Stimulated activated CD8-positive, alpha-beta memory T cell treated with anti-CD3 and anti-CD28 coated beads, Interleukin-15, amount 100 ng/mL, for 24 hours (primary cell): ENCODE measurements at regions not wholly inside any gene's neighbourhood (a gene's known extent, or its start where the extent isn't known, plus 50 kb on each side); places are given as distances from the start of the nearest gene placed in this dataset.
"Not testable (repeated sequence)": the region's sequence is repeated elsewhere in the genome, so short reads cannot be mapped to it uniquely, and the experiment has no call there.

ENCODE experiments used
- DNase-seq: peaks from one replicate; pipeline ENCODE4 v3.0.0-alpha.2; 2020; ENCODE audit warnings: low read depth

DNA sequence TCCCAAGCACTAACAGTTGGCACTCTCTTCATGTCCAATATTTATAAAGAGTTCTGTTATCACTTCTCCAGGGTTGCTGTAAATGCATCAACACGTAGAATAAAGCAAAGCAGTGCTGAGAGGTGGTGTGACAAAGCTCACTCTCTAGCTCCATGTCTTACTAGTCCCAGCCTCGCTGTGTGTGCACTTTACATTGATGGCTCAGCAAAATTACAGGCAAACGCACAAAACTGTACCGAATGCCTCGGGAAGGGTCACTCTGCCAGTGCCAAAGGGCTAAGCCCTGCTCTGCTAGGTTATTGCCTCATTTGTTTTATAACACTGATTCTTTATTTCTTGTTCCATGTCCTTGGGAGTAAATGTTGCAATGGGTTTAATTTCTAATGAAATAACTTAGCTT is 1005.9 kb upstream of the WWC1 start:
- DNase-seq, result no peak

GRCh38 chr5:167286891-167287290 is 1004.6 kb upstream of the WWC1 start:
- DNase-seq, result no peak

- DNase-seq, result no peak
Measured at GRCh38 chr5:167290478-167290877, 1001.0 kb upstream of the WWC1 start.

GRCh38 chr5:167294882-167295680 is 996.4 kb upstream of the WWC1 start:
- DNase-seq, result no peak

DNA sequence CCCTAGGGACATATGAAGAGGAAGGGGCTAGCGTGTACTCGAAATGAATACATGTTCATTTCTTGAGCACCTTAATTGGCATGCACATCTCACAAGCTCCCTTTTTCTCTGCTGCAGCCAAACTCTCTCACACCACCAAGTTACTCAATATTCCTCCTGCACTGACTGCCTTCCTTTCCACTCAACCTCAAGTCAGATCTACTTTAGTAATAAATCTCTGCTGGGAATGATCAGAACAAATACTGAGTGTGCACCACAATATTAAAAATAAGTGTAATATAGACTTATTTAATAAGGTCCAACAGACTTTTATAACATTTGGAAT is 995.8 kb upstream of the WWC1 start:
- DNase-seq, result no peak

GRCh38 chr5:167296066-167296465 is 995.4 kb upstream of the WWC1 start:
- DNase-seq, result no peak

GRCh38 chr5:167296661-167297060 is 994.8 kb upstream of the WWC1 start:
- DNase-seq, result no peak

GRCh38 chr5:167299861-167300260 is 991.6 kb upstream of the WWC1 start:
- not testable (repeated sequence) for DNase-seq

DNA sequence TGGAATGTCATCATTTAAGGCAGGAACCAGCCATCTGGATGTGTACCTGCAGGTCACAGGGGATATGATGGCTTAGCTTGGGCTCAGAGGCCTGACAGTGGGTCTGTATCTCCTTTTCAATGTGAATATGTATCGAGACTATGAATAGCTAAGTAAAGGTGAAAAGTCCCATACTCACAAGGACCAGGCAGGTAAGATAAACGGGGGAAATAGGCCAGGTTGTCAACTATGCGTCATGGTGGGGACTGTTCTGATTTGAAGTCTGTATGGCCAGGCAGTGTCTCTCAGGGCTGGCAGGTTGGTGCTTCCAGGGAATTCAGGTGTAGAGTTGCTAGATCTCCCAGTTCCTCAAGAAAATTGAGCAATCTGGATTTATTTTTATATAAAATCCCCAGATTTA is 987.9 kb upstream of the WWC1 start:
- DNase-seq, result no peak

- no peak for DNase-seq
Measured at GRCh38 chr5:167304834-167305469, 986.5 kb upstream of the WWC1 start.

- DNase-seq, result no peak
Measured at GRCh38 chr5:167305591-167306213, 985.7 kb upstream of the WWC1 start.

DNA sequence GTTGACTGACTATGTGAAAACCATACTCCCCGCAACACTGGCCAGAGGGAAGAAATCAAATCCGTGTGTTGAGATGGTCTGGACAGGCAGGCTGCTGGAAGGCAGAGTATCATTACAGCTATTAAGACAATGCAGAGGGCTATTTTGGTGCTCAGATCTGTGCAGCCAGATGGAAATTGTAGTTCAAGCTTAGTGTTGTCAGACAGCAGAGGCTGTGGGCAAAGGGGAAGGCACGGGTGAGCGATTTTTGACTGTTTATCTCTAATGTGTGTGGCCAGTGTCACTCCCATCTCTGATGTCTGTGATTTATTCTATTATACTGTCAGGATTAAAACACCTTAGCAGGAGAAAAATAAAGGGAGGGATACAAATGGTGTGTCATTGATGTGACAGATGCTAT is 984.4 kb upstream of the WWC1 start:
- no peak for DNase-seq

GRCh38 chr5:167308466-167308865 is 983.0 kb upstream of the WWC1 start:
- no peak for DNase-seq

GRCh38 chr5:167309941-167310517 is 981.4 kb upstream of the WWC1 start:
- DNase-seq, result no peak

GRCh38 chr5:167311340-167311739 is 980.1 kb upstream of the WWC1 start:
- DNase-seq, result no peak

DNA sequence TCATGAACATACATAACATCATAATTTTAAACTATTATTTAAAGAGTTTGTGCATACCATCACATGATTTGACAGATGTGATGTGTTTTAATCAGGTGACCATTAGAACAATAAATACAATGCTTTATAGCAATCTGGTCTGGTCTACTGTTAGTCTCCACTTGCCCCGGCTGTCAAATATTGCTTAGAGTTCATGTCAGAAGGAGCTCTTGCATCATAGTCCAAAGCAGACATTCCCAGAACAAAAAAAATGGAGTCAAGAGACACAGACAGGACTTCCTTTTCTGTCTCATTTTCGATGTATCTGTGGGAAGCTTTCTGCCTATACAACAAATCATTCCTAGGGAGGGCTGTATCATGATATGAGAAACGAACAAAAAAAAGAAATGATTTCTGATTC is 979.2 kb upstream of the WWC1 start:
- no peak for DNase-seq

GRCh38 chr5:167315762-167316161 is 975.7 kb upstream of the WWC1 start:
- DNase-seq, result no peak

GRCh38 chr5:167317884-167318283 is 973.6 kb upstream of the WWC1 start:
- DNase-seq, result no peak

GRCh38 chr5:167319243-167319642 is 972.2 kb upstream of the WWC1 start:
- DNase-seq, result no peak

GRCh38 chr5:167320019-167320418 is 971.4 kb upstream of the WWC1 start:
- no peak for DNase-seq

- DNase-seq, result no peak
Measured at GRCh38 chr5:167332309-167332708, 959.1 kb upstream of the WWC1 start.

DNA sequence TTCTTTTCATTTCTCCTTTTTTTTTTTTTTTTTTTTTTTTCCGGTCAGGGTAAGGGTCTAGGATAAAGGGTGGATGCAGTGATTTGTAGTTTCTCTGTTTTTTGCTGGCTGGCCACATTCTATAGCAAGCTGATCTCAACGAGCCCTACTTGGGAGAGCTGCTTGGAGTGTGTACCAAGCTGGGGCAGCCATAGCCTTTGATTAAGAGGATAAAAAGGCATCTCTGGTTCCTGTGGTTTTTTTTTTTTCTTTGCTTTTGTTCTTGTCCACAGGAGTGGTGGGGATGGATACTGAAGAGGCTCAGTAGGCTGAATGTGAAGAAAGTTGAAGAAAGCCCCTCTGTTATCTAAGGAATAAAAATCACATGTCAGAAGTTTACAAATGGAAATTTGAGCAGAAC is 955.3 kb upstream of the WWC1 start:
- no peak for DNase-seq

GRCh38 chr5:167339205-167339604 is 952.2 kb upstream of the WWC1 start:
- no peak for DNase-seq
